Fibroblast of the aortic adventitia (primary cell): ENCODE measurements at regions not wholly inside any gene's neighbourhood (a gene's known extent, or its start where the extent isn't known, plus 50 kb on each side); places are given as distances from the start of the nearest gene placed in this dataset.

ENCODE experiments used
- DNase-seq: peaks from one replicate; pipeline ENCODE4 v3.0.0-alpha.2; 2010; ENCODE audit warnings: low read depth
- H3K4me3 ChIP-seq: 2 replicates; pipeline ENCODE4 v1.5.1; 2011; ENCODE audit warnings: low read depth, mild to moderate bottlenecking, control low read depth, low read length, moderate library complexity
- TF ChIP-seq, protein P1 (sequence below): IDR thresholded peaks from 2 replicates; pipeline ENCODE4 v1.5.1; 2011; ENCODE audit warnings: mild to moderate bottlenecking, low read length, control low read depth, inconsistent platforms; ENCODE audit not compliant: insufficient read depth

GRCh38 chr13:50611117-50611781 lies 232.2 kb downstream of the DLEU7 start:
- TF ChIP-seq, protein P1, sequence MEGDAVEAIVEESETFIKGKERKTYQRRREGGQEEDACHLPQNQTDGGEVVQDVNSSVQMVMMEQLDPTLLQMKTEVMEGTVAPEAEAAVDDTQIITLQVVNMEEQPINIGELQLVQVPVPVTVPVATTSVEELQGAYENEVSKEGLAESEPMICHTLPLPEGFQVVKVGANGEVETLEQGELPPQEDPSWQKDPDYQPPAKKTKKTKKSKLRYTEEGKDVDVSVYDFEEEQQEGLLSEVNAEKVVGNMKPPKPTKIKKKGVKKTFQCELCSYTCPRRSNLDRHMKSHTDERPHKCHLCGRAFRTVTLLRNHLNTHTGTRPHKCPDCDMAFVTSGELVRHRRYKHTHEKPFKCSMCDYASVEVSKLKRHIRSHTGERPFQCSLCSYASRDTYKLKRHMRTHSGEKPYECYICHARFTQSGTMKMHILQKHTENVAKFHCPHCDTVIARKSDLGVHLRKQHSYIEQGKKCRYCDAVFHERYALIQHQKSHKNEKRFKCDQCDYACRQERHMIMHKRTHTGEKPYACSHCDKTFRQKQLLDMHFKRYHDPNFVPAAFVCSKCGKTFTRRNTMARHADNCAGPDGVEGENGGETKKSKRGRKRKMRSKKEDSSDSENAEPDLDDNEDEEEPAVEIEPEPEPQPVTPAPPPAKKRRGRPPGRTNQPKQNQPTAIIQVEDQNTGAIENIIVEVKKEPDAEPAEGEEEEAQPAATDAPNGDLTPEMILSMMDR, result no peak
- H3K4me3 ChIP-seq, result no peak overlapping the region
- DNase-seq, result no peak

- no peak for DNase-seq
- TF ChIP-seq, protein P1, result no peak
- H3K4me3 ChIP-seq, result no peak overlapping the region
Observed at GRCh38 chr13:50612717-50613116, 230.8 kb downstream of the DLEU7 start.

DNA sequence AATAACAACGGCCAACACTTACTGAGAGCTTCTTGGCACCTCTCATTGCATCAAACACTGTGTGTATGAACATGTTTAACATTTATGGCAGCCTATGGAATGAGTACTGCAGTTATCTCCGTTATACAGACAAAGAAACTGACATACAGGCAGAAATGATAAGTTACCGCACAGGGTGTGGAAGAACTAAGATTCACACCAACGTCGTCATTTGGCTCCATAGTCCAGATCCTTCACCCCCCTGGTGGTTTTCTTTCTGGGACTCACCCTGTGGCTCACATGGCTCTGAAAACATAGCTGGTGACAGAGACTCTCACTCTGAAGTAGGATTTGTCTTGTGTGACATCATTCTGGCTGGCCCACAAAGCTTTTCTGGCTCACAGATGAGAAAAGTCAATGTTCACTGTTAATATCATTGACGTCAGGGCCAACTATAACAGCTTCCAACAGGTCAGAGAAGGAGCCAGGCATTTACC lies 230.1 kb downstream of the DLEU7 start:
- no peak overlapping the region for H3K4me3 ChIP-seq
- TF ChIP-seq, protein P1, result no peak
- DNase-seq, result peak; percentile 82

- TF ChIP-seq, protein P1, result no peak
- no peak for DNase-seq
- no peak overlapping the region for H3K4me3 ChIP-seq
Observed at GRCh38 chr13:50615234-50615633, 228.3 kb downstream of the DLEU7 start.

- peak; percentile 60 for DNase-seq
Observed at GRCh38 chr13:50616101-50616500, 227.4 kb downstream of the DLEU7 start.

DNA sequence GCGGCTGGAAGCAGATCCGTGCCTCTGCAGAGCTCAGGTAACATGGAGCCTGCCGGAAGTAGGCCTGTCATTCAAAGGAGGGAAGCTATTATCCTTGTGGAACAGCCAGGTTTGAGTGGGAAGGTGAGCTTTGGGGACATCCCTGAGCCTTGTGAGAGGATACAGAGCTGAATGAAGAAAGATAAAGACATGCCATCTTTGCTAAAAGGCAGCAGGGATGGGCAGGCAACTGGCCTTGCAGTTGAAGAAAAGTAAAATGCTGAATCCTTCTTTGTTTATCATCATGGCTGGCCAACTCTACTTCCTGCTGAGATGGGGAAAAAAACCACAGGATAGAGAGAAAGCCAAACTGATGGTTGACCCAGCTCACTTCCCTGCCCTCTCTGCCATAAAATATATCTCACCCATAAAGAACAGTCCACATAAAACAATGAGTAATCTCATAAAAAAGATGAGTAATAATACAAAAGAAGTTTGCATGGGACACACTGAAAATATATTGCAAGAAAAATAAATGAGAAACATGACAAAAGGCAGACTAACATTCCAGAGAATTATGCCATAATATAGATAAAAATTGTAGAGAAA lies 226.3 kb downstream of the DLEU7 start:
- no peak overlapping the region for H3K4me3 ChIP-seq
- TF ChIP-seq, protein P1, result no peak
- DNase-seq, result peak; percentile 95

More at GRCh38 chr13:50616101-50616500, 227.4 kb downstream of the DLEU7 start:
- no peak overlapping the region for H3K4me3 ChIP-seq
- TF ChIP-seq, protein P1, result no peak
